HG02798 (cell line): ENCODE measurements at regions not wholly inside any gene's neighbourhood (a gene's known extent, or its start where the extent isn't known, plus 50 kb on each side); places are given as distances from the start of the nearest gene placed in this dataset.

Source experiments
- ATAC-seq: cut with Tn5 transposase; IDR thresholded peaks from one replicate; pipeline ENCODE4 v1.9.1; 2021; ENCODE audit warnings: mild to moderate bottlenecking; ENCODE audit not compliant: unreplicated experiment, poor library complexity

- ATAC-seq, result no peak
Observed at GRCh38 chr15:35654332-35654731, 108.4 kb upstream of the DPH6 start.

DNA sequence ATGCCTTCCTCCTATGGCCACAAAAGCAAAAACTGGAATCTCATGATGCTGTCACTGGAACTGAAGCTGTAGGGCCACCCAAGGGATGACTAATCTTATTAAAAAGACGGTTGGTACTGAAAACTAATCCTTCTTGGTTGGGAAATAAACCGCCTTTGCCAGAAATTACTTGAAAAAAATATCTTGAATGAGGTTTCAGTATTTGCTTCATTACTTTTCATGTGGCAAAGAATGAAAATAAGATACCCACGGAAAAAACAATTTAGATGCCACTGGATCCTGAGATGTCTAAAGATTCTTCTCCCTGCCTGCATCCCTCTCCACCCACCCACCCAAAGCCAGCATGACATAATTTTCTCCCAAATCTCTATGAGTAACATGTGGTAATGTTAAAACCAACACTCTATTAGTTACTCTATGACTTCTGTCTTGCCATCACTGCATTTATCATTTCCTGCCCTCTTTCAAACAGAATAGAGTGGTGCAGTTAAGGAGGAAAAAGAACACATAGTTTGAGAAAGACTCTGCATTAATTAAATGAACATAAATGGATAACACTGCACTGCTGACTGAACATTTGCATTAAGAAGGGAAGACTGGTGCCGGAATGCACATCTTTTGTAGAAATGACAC, 111.8 kb upstream of the DPH6 start:
- no peak for ATAC-seq

DNA sequence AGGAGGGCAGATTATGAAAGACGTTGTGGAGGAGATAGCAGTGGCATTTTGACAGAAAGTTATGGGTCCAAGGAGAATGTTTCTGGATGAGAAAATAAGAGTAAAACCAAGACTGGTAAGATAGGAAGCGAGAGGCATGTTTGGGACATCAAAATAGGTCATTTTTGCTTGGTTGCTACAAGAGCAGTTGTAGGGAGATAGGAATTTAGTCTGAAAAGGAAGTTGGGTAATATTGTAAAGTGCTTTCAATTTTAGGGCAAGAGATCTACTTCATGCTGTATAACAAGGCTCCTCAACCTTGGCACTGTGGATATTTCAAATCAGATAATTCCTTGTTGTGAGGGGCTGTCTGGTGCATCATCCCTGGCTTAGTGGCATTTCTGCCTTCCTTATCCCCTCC, 118.0 kb upstream of the DPH6 start:
- ATAC-seq, result no peak

- ATAC-seq, result no peak
Observed at GRCh38 chr15:35665896-35666536, 120.1 kb upstream of the DPH6 start.

DNA sequence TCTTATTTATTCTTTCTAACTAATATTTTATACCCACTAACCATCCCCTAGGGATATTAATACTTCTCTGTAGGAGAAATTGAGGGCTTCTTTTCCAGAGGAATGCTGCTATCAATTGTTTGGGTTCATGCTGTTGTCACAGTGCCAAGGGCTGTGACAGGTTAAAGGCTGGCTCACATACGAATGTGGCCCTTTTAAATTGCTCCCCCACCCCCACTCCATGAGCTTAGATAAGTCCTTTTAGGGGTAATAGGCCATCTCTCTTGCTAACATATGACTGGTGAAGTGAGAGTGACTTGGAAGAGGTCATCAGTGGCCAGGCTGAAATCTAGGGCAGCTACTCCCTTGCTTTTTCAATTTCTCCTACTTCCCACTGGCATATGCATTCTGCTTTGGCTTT, 121.9 kb upstream of the DPH6 start:
- no peak for ATAC-seq

- no peak for ATAC-seq
Observed at GRCh38 chr15:35669021-35669420, 123.1 kb upstream of the DPH6 start.

- no peak for ATAC-seq
Observed at GRCh38 chr15:35669432-35670045, 123.6 kb upstream of the DPH6 start.

DNA sequence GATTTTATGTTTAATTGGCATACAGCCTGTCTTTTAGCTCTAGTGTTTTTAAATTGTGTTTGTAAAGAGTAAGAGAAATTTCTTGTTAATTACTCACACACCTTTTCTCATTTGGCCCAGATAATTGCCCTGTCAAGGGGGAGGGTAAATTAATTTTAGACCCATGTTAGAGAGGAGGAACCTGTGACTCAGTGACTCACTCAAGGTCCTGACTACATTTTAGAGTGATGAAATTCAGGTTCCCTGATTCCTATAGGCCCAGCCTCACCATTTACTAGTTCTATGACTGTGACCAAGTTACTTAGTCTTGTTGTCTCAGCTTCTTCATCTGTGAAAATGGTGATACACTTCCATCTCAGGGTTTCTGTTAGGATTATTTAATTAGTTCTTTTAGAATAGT, 125.2 kb upstream of the DPH6 start:
- ATAC-seq, result no peak

GRCh38 chr15:35671981-35672380, 126.0 kb upstream of the DPH6 start:
- no peak for ATAC-seq

DNA sequence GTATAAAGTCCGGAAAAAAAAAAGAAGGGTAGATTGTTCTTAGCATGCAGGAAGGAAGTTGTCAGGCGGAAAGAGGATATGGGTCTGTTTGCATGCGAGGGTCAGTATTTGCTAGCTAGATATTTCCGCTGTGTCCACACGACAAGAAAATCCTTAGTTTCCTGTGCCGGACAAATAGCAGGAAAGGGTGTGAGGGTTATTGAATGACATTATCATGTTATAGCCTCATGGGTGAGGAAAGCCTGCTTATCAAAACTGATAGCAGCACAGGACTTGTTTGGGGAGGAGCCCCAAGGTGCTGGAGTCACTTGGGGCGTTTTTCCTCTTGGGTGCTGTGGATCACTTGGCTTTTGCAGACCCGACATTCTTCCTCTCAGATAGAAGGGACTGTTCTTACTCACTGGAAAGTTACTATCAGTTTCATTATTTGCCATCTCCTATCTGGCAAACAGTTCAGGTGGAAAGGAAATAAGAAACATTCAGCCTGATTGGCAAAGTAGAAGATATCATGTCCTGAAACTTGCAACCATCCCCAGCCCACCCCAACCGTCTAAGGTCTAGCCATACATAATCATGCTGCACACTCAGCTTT, 127.2 kb upstream of the DPH6 start:
- peak; percentile 59 for ATAC-seq

GRCh38 chr15:35674873-35675781, 129.2 kb upstream of the DPH6 start:
- ATAC-seq, result no peak

DNA sequence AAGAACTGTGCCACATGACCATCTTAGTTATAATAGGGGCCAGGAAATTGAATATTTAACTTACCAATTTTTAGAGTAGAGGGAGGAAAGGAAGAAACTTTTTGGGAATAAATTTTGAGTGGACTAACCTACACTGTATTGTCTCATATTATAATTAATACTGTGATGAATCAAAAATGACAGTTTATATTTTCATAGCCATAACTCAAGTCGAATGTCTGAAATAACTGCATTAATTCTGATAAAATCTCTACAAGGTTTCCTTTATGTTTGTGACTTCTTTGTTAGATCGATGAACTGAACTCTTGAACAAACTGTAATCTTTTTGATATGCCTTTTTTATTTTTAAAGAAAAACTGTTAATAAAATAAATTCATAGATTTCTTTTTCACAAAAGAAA, 132.8 kb upstream of the DPH6 start:
- no peak for ATAC-seq

- no peak for ATAC-seq
Observed at GRCh38 chr15:35679186-35679585, 133.2 kb upstream of the DPH6 start.

DNA sequence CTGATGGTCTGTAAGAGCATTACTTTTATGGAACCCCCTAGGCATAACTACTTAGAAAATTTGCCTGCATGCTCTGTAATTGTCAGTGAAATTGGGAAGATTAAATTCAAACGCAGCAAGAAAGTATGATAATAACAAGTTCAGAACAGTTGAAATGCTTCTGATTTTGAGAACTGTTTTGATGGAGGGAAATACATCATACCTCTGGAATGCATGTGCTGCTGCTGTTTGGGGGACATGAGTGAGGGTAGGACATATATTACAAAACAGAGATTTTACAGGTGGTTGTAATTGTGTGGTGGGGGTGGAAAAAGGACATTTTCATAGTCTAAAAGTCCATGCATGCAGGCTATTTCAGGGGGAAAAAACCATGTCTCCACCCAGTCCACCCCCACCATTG, 135.0 kb upstream of the DPH6 start:
- no peak for ATAC-seq

DNA sequence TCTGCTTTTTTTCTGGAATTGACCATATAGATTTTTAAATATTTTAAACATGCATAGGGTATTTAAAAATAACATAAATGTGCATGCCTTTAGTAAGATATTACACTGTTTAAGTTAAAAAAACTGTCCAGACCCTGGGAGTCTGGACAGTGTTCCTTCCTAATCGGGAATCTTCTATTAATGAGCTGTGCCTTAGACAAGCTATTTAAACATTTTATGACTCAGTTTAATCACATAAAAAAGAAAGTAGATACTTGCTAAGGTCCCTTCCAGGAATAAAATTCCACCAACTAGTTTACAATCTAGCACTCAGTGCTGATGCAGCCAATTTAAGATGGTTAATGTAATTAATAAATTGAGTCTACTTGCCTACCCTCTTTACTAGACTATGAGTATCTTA, 140.4 kb upstream of the DPH6 start:
- no peak for ATAC-seq

DNA sequence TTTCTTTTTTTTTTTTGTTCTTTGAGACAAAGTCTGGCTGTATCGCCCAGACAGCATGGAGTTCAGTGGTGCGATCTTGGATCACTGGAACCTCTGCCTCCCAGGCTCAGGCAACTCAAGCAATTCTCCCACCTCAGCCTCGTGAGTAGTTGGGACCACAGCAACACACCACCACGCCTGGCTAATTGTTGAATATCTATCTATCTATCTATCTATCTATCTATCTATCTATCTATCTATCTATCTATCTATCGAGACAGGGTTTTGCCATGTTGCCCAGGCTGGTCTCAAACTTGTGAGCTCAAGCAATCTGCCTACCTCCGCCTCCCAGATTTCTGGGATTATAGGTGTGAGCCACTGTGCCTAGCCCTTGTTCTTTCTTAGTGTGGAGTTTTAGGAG, 143.3 kb upstream of the DPH6 start:
- ATAC-seq, result no peak

GRCh38 chr15:35690089-35690488, 144.1 kb upstream of the DPH6 start:
- ATAC-seq, result no peak

- ATAC-seq, result no peak
Observed at GRCh38 chr15:35690698-35691116, 144.7 kb upstream of the DPH6 start.

GRCh38 chr15:35691173-35691761, 145.3 kb upstream of the DPH6 start:
- no peak for ATAC-seq
